Inferior parietal cortex (tissue), 1 donor: ENCODE measurements at regions not wholly inside any gene's neighbourhood (a gene's known extent, or its start where the extent isn't known, plus 50 kb on each side); places are given as distances from the start of the nearest gene placed in this dataset.
A peak's percentile ranks its signal among the peaks of the same experiment; 100 is the strongest.
"Not testable (repeated sequence)": the region's sequence is repeated elsewhere in the genome, so short reads cannot be mapped to it uniquely, and the experiment has no call there.

Source experiments
- DNase-seq: peaks from one replicate; pipeline ENCODE4 v3.0.0-alpha.2; 2016; ENCODE audit errors: extremely low spot score

DNA sequence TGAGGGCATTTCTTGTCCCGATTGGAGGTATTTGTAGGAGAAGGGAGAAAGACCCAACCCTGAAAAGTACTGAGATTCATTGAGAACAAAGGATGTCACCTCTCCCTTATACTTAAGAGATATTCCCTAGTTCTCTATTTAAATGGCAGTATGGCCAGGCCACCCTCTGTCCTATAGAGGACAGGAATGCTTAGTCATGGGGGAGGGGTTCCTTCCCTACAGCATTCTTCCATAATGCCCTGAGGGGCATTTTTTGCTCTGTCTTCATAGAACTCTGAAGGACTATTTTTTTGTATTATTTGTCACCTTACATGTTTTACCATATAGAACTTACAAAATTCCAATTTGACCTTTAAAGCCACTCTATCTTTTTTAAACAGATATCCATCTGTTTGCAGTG is 176.3 kb downstream of the TMEM161B start:
- no peak for DNase-seq

DNA sequence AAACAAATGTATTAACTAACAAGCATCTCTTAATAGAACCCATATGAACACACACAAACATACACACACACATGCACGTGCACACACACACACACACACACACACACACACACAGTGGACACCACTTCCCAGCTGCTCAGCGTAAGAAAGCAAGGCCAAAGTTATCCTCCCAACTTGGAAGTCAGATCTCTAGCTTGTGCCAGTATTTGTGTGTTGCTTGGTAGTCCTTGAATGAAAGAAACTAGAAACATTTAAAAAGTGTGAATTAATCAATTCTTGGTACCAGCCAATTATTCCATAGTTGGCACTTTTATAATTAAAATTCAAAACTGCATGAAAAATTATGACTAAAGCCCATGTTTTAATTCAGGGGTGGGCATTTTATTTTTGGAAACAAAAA is 178.1 kb downstream of the TMEM161B start:
- DNase-seq: no peak

DNA sequence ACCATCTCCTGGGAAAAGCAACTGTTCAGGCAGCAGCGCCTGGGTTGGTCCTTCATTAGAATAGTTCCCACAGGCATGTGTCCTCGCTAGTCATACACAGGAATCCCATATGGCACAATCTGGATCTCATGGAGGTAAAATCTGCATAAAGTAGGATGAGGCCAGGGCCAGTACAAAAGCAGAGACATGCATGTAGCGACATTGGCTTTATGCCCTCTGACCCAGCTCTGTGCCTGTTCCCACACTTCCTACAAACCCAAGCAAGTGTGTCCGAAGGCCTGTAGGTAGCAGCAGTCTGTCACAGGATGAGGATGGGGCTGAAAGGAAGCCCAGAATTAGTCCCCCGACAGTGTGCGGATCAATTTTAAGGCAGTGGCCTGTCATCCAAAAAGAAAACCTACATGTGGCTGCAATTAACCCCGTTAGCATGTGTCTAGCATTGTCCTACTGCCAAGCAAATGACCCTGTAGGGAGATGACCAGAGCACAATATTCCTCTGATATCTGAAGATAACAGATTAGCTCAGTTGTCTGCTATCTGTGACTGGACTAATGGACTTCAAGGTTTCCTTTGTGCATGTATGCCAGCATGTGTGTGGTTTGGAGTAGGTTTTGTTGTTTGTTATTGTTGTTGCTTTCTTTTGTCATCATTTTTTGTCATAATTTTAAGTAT is 178.8 kb downstream of the TMEM161B start:
- DNase-seq: no peak

DNA sequence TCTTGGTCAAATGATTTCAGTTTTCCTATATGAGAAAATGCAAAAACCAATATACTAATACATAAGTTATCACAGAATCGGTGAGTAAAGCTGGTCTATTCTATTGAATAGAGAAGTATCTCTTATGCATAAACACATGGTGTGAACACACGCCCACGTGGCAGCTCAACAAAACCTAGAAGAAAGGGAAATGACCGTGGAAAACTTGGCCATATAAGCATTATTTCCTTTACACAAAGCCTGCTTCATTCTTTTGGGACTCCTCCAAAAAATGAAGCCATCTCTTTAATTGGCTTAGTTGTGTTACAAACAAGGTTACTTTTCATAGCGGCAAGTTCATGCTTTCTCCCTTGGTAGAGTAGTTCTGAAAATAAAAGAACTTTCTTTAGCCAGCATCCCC is 183.2 kb downstream of the TMEM161B start:
- DNase-seq: no peak

DNA sequence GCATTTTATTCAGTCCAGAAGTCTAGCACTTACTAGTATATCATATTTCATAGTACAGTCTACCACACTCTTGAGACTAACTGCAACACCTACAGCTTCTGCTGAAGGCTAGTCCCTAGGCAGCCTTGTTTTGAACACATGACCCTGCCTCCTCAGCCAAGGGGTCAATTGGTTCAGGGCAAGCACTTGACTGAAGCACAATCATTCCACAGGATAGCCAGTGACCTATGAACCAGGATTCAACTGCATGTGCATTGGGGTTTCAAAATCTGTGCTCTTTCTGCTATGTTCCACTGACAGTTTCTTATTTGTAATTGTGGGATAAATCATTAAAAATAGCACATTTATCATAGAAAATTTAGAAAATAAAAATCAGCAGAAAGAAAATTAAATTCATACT is 186.8 kb downstream of the TMEM161B start:
- DNase-seq: no peak

DNA sequence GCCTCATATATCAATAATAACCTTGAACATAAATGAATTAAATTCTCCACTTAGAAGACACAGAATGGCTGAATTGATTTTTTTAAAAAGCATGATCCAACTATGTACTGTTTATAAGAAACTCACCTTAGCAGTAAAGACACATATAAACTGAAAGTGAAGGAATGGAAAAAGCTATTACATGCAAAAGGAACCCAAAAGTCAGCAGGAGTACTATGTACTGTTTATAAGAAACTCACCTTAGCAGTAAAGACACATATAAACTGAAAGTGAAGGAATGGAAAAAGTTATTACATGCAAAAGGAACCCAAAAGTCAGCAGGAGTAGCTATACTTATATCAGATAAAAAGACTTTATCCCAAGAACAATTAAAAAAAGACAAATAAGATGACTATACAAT is 204.8 kb downstream of the TMEM161B start:
- no peak for DNase-seq

DNA sequence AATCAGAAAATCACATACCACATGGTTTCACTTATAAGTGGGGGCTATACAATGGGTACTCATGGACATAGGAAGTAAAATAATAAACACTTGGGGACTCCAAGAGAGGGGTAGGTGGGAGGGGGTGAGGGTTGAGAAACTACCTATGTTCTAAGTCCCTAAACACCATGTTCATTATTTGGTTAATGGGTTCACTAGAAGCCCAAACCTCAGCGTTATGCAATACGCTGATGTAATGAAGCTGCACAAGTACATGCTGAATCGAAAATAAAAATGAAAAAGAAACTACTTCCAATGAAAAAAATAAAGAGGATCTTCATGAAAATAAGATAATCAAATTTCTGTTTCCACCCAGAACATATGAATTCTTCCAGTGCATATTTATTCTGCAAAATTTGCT is 208.5 kb downstream of the TMEM161B start:
- DNase-seq: no peak

DNA sequence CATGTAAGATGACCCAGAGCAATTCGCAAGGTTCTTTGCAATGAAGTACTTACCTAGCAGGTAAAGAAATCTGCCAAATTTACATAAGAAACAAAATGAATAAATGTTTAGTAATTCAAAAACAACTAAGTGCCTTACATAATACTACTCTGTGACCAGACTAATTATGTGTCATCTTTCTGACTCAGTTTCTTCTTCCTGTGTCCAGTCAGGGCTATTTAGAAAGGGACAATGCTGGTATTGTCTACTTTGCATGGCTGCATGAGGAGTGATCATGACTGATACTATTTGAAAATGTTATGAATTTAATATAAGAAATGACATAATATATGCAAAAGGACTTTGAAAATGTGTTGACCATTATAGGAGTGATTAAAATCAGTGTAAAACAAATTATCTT is 210.0 kb downstream of the TMEM161B start:
- DNase-seq: no peak

DNA sequence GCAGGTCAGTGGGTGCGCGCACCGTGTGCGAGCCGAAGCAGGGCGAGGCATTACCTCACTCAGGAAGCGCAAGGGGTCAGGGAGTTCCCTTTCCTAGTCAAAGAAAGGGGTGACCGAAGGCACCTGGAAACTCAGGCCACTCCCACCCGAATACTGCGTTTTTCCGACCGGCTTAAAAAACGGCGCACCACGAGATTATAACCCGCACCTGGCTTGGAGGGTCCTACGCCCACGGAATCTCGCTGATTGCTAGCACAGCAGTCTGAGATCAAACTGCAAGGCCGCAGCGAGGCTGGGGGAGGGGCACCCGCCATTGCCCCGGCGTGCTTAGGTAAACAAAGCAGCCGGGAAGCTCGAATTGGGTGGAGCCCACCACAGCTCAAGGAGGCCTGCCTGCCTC is 216.2 kb downstream of the TMEM161B start:
- DNase-seq: not testable (repeated sequence)

DNA sequence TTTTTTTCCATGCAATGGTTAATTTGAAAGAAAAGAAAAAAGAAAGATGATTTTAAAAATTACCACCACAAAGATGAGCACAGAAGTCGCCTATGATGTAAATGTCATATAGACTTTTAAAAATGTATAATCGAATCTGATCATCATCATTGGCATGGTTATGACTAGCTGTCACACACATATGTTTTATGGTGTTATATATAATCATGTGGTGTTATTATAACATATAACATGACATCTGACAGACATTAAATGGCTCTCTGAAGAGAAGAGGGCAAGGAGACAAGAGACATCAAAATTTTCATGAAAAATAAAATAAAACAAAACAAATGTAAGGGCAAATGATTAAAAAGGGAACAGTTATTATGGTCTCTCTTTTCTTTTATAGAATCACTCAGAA is 217.5 kb downstream of the TMEM161B start:
- no peak for DNase-seq

DNA sequence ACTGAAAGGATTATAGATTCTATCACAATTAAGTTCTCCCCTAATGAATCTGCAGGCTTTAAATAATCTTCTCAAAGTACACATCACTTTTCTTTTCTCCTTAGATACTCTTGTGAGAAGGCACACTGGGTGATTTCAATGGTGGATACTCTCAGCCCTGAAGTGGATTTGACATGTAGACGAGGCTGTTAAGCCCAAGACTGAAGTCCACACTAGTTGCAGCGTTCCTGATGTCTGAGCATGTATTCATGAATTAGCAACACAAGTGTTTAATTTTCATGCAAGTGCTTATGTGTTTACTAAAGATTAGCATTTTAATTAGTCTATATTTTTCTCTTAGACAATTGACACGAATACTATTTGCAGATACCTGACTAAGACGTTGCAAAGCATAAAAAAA is 218.9 kb downstream of the TMEM161B start:
- DNase-seq: no peak

DNA sequence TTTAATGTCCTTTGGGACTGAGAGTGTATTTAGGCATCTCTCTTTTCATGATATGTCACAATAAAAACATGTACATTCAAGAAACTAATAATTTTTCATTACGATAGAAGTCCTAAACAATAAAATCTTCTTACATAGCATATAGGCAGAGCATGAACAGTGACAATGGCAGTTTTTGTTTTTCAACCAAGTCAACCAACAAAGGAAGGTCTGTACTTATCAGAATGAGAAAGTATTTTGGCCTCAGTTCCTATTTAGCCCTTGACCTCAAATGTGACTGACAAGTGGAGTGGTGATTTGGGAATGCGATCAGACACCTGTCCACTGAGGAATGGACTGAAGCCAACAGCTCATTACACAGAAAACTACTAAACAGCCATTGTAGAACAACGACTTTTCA is 219.5 kb downstream of the TMEM161B start:
- no peak for DNase-seq

DNA sequence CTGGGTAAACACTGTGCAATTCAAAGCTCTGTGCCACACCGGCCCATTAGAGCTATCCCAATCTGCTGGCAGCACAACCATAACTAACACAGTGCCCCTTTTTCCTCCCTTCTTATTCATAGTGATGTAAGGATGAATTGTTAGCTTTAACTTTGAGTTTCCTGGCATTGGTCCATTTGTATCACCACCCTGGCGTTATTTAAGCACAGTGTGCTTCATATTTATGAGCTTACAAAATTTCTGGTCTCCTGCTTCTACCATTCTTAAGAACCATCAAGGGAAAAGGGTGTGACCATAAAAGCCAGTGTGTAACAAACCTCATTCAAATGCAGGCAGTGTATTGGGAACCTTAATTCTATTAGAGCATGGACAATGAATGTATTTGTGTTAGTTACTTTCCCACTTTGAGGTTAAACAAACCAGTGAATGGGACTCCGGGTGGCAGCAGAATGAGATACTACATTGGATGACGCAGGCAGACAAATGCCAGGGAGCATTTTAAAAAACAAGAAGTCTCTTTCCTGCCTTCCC is 222.6 kb downstream of the TMEM161B start:
- peak; percentile 62 for DNase-seq

DNA sequence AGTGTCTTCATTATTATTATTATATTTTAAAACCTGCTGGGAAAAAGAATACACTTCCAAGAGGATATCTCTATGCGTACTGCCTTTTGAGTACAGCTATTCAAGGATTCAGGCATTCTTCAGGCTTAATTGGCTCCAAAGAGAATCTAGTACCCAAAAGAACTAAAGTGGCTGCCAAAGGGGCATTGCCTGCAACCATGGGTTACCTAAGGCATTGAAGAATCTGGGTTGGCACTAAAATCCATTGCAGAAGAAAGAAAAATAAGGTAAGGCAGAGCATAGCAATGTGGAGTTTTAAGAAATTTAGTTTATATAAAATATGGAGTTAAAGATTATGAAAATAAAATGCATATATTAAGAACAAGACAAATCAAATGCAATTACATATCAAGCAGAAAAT is 223.5 kb downstream of the TMEM161B start:
- no peak for DNase-seq

DNA sequence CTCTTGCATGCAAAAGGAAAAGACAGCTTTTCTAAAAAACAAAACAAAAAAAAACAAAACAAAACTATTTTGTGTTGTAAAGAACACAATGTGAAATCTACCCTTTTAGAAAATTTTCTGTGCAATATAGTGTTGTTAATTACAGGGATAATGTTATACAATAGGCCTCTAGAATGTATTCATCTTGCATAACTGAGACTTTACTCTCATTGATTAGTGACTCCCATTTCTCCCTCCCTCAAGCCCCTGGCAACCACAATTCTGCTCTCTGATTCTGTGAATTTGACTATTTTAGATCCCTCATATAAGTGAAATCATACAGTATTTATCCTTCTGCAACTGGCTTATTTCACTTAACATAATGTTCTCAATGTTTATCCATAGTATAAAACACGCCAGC is 234.1 kb downstream of the TMEM161B start:
- DNase-seq: no peak

DNA sequence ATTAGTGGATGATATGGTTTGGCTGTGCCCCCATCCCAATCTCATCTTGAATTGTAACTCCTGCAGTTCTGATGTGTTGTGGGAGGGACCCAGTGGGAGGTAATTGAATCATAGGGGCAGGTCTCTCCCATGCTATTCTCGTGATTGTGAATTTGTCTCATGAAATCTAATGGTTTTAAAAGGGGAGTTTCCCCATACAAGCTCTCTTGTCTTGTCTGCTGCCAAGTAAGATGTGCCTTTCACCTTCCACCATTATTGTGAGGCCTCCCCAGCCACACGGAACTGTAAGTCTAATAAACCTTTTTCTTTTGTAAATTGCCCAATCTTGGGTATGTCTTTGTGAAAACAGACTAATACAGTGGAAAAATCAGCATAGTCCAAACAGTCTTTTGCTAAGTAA is 235.5 kb downstream of the TMEM161B start:
- DNase-seq: no peak

DNA sequence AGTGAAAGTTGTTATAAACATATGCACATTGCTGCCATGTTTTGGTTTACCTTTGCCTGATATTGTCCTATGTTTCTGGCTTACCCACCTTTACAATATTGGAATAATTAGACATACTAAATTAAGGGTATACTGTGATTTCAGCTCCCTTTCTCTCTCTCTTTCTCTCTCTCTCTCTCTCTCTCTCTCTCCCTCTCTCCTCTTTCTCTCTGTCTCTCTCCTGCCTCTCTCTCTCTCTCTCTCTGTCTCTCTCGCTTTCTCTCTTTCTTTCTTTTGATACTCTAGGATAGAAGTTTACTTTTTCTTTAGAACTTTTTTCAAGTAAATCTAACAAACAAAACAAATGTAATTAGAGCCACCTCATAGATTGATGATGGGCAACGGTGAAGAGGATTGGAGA is 239.6 kb downstream of the TMEM161B start:
- DNase-seq: no peak

DNA sequence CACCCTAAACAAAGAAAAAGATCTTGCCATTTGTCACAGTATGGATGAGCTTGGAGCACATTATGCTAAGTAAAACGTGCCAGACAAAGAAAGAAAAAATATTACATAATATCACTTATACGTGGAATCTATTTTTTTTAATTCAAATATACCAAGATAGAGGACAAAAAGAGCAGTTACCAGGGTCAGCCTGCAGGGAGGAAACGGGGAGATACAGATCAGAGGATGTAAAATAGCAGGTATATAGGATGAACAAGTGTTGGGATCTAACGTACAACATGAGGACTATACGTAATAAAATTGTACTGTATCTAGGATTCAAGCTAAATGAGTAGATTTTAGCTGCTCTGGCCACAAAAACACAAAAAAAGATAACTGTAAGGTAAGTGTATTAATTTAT is 247.5 kb downstream of the TMEM161B start:
- DNase-seq: no peak

DNA sequence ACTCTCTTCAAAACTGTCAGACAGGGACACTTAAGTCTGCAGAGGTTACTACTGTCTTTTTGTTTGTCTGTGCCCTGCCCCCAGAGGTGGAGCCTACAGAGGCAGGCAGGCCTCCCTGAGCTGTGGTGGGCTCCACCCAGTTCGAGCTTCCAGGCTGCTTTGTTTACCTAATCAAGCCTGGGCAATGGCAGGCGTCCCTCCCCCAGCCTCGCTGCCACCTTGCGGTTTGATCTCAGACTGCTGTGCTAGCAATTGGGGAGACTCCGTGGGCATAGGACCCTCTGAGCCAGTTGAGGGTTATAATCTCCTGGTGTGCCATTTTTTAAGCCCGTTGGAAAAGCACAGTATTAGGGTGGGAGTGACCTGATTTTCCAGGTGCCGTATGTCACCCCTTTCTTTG is 253.7 kb downstream of the TMEM161B start:
- not testable (repeated sequence) for DNase-seq

DNA sequence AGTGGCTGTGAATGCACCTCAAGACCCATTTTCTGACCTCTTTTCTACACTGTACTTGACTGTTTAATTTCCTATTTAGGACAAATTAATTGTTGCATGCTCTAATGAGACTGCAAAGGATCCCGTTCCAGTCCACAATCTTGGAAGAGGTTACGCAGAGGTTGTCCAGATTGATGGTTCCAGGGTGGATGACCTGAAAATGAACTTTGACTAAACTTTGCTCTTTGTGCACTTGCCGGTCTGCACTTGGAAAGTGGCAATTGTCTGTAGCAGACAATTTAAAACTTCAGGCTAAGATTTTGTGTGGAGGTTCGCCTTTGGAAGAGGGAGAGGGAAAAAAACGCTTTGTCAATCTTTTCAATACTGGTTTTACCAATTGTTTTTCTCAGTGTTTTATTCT is 267.8 kb downstream of the TMEM161B start:
- no peak for DNase-seq

DNA sequence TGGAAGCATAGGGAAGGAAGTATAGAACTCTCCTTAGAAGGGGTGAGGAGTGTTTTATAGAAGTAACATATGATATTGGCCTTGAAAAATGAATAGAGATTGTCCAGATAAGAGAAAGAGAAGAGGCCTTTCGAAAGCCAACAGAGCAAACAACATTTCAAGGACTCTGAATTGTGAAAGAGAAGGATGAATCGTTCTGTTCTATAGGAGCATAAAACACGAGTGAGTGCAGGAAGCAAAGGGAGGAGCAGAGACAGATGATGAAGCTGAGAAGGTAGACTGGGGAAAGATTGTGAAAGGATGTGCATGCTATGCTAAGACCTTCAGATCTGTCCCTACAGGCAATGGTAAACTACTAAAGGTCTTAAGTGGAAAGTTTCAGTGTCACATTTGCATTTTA is 271.0 kb downstream of the TMEM161B start:
- DNase-seq: no peak

DNA sequence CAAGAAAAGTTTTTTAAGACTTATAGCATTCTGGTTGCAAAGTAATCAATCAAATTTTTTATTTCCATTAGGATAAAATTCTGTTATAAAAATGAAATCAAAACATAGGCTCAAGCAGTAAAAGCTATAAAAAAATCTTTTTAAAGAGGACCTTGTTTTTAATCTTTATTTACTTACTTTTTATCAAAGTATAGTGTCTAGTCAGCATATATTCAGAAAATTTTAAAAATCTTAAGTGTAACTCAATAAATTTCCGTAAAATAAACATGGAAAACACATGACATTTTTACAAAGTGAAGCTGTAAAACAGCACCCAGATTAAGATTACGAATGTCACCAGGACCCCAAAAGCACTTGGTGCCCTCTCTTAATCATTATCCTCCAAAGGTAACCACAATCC is 302.4 kb downstream of the TMEM161B start:
- DNase-seq: no peak

DNA sequence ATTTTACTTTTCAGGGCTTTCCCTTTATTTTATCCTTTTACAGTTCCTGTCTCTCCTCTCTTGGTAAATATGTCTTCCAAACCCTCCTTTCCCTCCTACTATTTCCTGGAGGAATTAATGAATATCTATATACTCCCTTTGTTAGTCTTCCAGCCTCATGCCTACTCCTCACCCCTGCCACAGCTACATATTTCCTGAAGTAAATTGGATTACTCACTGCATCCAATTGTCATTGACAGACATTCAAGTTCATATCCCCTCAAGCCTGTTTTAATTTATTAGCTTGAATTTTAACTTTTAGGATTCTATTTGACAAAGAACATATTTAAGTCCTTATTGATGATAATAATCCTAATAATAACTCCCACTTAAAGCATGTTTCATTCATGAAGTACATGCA is 314.5 kb downstream of the TMEM161B start:
- DNase-seq: no peak

DNA sequence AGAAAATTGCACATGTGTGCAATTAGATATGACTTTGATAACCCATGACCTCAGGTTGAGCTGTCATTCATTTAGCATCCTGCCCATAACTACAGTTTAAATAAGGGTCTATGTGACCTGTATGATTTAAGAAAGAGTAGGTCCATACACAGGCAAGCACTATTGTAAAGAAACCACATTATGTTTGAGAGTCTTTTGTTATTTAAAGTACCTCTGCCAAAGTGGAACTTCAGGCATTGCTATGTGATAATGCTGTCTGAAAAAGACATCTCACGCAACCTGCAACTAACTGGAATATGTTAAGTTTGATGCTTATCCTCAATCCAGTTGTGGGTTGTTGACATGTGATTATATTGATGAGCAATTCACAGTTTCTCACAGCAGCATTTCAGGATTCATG is 317.0 kb downstream of the TMEM161B start:
- DNase-seq: no peak
